ENCODE measurements at regions not wholly inside any gene's neighbourhood (a gene's known extent, or its start where the extent isn't known, plus 50 kb on each side); places are given as distances from the start of the nearest gene placed in this dataset.

DNA sequence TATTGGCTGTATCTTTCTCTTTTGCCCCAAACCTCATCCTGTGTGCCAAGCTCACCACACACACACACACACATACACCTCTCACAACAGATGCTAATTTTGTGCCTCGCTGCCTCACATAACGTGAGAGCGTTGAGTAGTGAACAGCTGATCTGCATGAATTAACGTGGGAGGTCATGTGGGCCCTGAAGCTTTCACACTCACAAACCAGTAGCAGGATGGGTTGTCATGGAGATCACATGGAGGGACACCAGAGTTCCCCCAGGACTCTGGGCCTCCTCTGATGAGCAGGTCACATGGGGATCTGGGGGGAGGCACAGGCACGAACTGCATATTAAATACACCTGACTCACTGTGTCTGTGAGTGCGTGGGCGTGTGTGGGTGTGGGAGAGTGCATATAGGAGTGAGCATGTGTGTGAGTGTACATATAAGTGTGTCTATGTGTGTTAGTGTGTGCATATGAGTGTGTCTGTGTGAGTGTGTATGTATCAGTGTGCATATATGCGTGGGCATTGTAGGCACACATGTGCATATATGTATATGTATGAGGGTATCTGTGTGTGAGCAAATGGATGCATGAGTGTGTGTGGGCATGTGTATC lies 62.7 kb upstream of the SULF2 start:
- TF ChIP-seq, protein P1, sequence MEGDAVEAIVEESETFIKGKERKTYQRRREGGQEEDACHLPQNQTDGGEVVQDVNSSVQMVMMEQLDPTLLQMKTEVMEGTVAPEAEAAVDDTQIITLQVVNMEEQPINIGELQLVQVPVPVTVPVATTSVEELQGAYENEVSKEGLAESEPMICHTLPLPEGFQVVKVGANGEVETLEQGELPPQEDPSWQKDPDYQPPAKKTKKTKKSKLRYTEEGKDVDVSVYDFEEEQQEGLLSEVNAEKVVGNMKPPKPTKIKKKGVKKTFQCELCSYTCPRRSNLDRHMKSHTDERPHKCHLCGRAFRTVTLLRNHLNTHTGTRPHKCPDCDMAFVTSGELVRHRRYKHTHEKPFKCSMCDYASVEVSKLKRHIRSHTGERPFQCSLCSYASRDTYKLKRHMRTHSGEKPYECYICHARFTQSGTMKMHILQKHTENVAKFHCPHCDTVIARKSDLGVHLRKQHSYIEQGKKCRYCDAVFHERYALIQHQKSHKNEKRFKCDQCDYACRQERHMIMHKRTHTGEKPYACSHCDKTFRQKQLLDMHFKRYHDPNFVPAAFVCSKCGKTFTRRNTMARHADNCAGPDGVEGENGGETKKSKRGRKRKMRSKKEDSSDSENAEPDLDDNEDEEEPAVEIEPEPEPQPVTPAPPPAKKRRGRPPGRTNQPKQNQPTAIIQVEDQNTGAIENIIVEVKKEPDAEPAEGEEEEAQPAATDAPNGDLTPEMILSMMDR (IDR thresholded peaks at IDR 0.05) = no peak
- TF ChIP-seq EZH2phosphoT487 (IDR thresholded peaks at IDR 0.05) (no peak), EZH2 (IDR thresholded peaks at IDR 0.05) (no peak)
